ENCODE measurements at regions not wholly inside any gene's neighbourhood (a gene's known extent, or its start where the extent isn't known, plus 50 kb on each side); places are given as distances from the start of the nearest gene placed in this dataset.
"Not testable (repeated sequence)": the region's sequence is repeated elsewhere in the genome, so short reads cannot be mapped to it uniquely, and the experiment has no call there.

DNA sequence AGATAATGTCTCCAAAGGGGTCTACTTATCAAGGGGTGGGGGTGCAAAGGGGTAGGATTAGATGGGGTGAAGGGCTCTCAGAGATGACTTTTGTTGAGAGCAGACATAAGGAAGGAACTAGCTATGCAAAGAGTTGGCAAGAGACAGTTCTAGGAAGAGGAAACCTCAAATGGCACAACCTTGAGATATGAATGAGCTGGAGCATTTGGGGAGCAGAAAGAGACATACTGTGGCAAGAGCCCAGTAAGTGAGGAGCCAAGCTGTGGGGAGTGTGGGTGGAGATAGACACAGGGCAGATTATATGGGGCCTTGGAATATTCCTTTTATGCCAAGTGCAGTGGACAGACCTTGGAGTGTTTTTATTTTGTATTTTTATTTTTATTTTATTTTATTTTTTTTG lies 84.8 kb upstream of the BTG3 start:
- Histone ChIP-seq H3K27ac (ENCODE audit: low read depth, low read length) (no peak overlapping the region), H3K4me3 (ENCODE audit: low read length) (no peak overlapping the region), H3K9me3 (ENCODE audit: control insufficient read depth, low read length) (peaks cover 12% of the 10 kb centered on the region), H3K36me3 (ENCODE audit: control insufficient read depth, insufficient read depth, low read length) (no peaks in the 10 kb centered on the region), H3K4me1 (ENCODE audit: control insufficient read depth, insufficient read depth, low read length) (no peaks in the 10 kb centered on the region), H3K9ac (ENCODE audit: extremely low read depth, low read length, poor library complexity, severe bottlenecking) (no peak overlapping the region), H3K27me3 (ENCODE audit: control insufficient read depth, insufficient read depth, low read length, poor library complexity, severe bottlenecking) (no peaks in the 10 kb centered on the region)
- Mint-ChIP-seq H3K27me3 (ENCODE audit: insufficient read depth) (no peaks in the 10 kb centered on the region), H3K9me3 (peaks cover 13% of the 10 kb centered on the region), H3K36me3 (ENCODE audit: low read depth) (no peaks in the 10 kb centered on the region), H3K27ac (no peak overlapping the region), H3K4me3 (no peak overlapping the region), H3K4me1 (no peaks in the 10 kb centered on the region)
- DNase-seq, result no peak
- TF ChIP-seq CTCF (conservative IDR thresholded peaks at IDR 0.05), result no peak

- not testable (repeated sequence) for H3K36me3 ChIP-seq (ENCODE audit: control insufficient read depth, insufficient read depth, low read length); H3K27me3 Mint-ChIP-seq (ENCODE audit: insufficient read depth); H3K36me3 Mint-ChIP-seq (ENCODE audit: low read depth); H3K27ac ChIP-seq (ENCODE audit: low read depth, low read length); H3K4me1 ChIP-seq (ENCODE audit: control insufficient read depth, insufficient read depth, low read length); DNase-seq; H3K4me3 Mint-ChIP-seq; H3K27ac Mint-ChIP-seq; H3K4me3 ChIP-seq (ENCODE audit: low read length); H3K9ac ChIP-seq (ENCODE audit: extremely low read depth, low read length, poor library complexity, severe bottlenecking); H3K27me3 ChIP-seq (ENCODE audit: control insufficient read depth, insufficient read depth, low read length, poor library complexity, severe bottlenecking)
- Mint-ChIP-seq H3K9me3 (peaks cover 20% of the 10 kb centered on the region), H3K4me1 (peaks cover 15% of the 10 kb centered on the region)
- WGBS, 2 experiments (ENCODE audit: insufficient coverage in 1 of 2, insufficient read length in 1 of 2), result 78% methylated on average over 3 of the region's 9 CpGs; no CpG with 5 or more reads in 1 of the 2 experiments
- peaks cover 18% of the 10 kb centered on the region for H3K9me3 ChIP-seq (ENCODE audit: control insufficient read depth, low read length)
Observed at GRCh38 chr21:17694416-17694815, 81.7 kb upstream of the BTG3 start.

DNA sequence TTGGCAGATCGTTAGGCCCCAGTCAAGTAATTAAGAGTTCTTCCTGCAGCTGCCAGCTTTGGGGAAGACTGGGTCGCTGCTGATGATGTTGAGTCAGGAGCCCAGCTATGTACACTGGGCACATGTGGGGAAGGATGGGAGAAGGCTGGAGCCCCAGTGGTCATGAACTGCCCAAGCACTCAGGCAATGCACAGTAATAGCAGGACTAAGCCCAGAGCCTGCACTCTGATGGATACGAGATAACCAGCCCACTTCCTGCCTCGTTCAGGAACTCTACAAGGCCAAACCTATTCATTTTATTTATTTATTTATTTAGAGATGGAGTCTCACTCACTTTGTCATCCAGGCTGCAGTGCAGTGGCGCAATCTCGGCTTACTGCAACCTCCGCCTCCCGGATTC lies 81.1 kb upstream of the BTG3 start:
- H3K9ac ChIP-seq (ENCODE audit: extremely low read depth, low read length, poor library complexity, severe bottlenecking), result no peak overlapping the region
- peaks cover 16% of the 10 kb centered on the region for H3K4me1 Mint-ChIP-seq
- no peak overlapping the region for H3K27ac Mint-ChIP-seq
- TF ChIP-seq CTCF (conservative IDR thresholded peaks at IDR 0.05), result no peak
- no peaks in the 10 kb centered on the region for H3K27me3 Mint-ChIP-seq (ENCODE audit: insufficient read depth)
- H3K4me3 ChIP-seq (ENCODE audit: low read length), result no peak overlapping the region
- H3K36me3 ChIP-seq (ENCODE audit: control insufficient read depth, insufficient read depth, low read length), result no peaks in the 10 kb centered on the region
- peaks cover 24% of the 10 kb centered on the region for H3K9me3 ChIP-seq (ENCODE audit: control insufficient read depth, low read length)
- peaks cover 5% of the 10 kb centered on the region for H3K4me1 ChIP-seq (ENCODE audit: control insufficient read depth, insufficient read depth, low read length)
- no peak overlapping the region for H3K27ac ChIP-seq (ENCODE audit: low read depth, low read length)
- H3K9me3 Mint-ChIP-seq, result peaks cover 20% of the 10 kb centered on the region
- H3K36me3 Mint-ChIP-seq (ENCODE audit: low read depth), result no peaks in the 10 kb centered on the region
- 89 to 100% methylated on average over 4 to 8 of the region's 8 CpGs for WGBS, 2 experiments (ENCODE audit: insufficient coverage in 1 of 2, insufficient read length in 1 of 2)
- no peaks in the 10 kb centered on the region for H3K27me3 ChIP-seq (ENCODE audit: control insufficient read depth, insufficient read depth, low read length, poor library complexity, severe bottlenecking)
- no peak for DNase-seq
- H3K4me3 Mint-ChIP-seq, result no peak overlapping the region

GRCh38 chr21:17690078-17690494 lies 77.4 kb upstream of the BTG3 start:
- Histone ChIP-seq H3K27me3 (ENCODE audit: control insufficient read depth, insufficient read depth, low read length, poor library complexity, severe bottlenecking) (no peaks in the 10 kb centered on the region), H3K4me1 (ENCODE audit: control insufficient read depth, insufficient read depth, low read length) (peaks cover 5% of the 10 kb centered on the region), H3K9ac (ENCODE audit: extremely low read depth, low read length, poor library complexity, severe bottlenecking) (no peak overlapping the region), H3K27ac (ENCODE audit: low read depth, low read length) (no peak overlapping the region), H3K9me3 (ENCODE audit: control insufficient read depth, low read length) (peaks cover 46% of the 10 kb centered on the region), H3K4me3 (ENCODE audit: low read length) (peak overlapping the region; percentile 56), H3K36me3 (ENCODE audit: control insufficient read depth, insufficient read depth, low read length) (no peaks in the 10 kb centered on the region)
- Mint-ChIP-seq H3K4me1 (peaks cover 16% of the 10 kb centered on the region), H3K36me3 (ENCODE audit: low read depth) (no peaks in the 10 kb centered on the region), H3K9me3 (peaks cover 48% of the 10 kb centered on the region), H3K27me3 (ENCODE audit: insufficient read depth) (no peaks in the 10 kb centered on the region), H3K27ac (peak overlapping the region; percentile 35), H3K4me3 (no peak overlapping the region)
- DNase-seq, result no peak
- WGBS, 2 experiments (ENCODE audit: insufficient coverage in 1 of 2, insufficient read length in 1 of 2), result 85% methylated on average over 1 of the region's 1 CpG; no CpG with 5 or more reads in 1 of the 2 experiments
- TF ChIP-seq CTCF (conservative IDR thresholded peaks at IDR 0.05), result no peak

Measured in endodermal cell (in vitro differentiated cells).